Neural cell (in vitro differentiated cells): ENCODE measurements at regions not wholly inside any gene's neighbourhood (a gene's known extent, or its start where the extent isn't known, plus 50 kb on each side); places are given as distances from the start of the nearest gene placed in this dataset.

Experiments used
- H2AFZ ChIP-seq: fragments of 200-600, 300-800 bp; sonication (generic), shearing (Covaris generic); 2 replicates; pipeline ENCODE4 v1.6.0; 2014; ENCODE audit warnings: low read depth, mild to moderate bottlenecking, antibody characterized with exemption, low read length, moderate library complexity
- H3F3A ChIP-seq: fragments of 200-600 bp; shearing (Covaris generic); 2 replicates; pipeline ENCODE4 v1.6.1; 2016; ENCODE audit warnings: mild to moderate bottlenecking, moderate library complexity, mixed read lengths, antibody characterized with exemption, low read length; ENCODE audit not compliant: insufficient read depth, poor library complexity, severe bottlenecking
- H3K27ac ChIP-seq: fragments of 200-600, 300-800 bp; sonication (generic), shearing (Covaris generic); 2 replicates; pipeline ENCODE4 v1.5.1; 2014; ENCODE audit warnings: mild to moderate bottlenecking, low read length, moderate library complexity
- H3K27me3 ChIP-seq: fragments of 300-800, 200-600 bp; sonication (generic), shearing (Covaris generic); 2 replicates; pipeline ENCODE4 v1.6.0; 2014; ENCODE audit warnings: mild to moderate bottlenecking, low read depth, low read length, moderate library complexity; ENCODE audit not compliant: insufficient read depth
- H3K36me3 ChIP-seq: fragments of 300-800, 200-600 bp; sonication (generic), shearing (Covaris generic); 2 replicates; pipeline ENCODE4 v1.5.1; 2014; ENCODE audit warnings: mild to moderate bottlenecking, antibody characterized with exemption, low read length, moderate library complexity; ENCODE audit not compliant: insufficient read depth
- H3K4me2 ChIP-seq: fragments of 300-800, 200-600 bp; sonication (generic), shearing (Covaris generic); 2 replicates; pipeline ENCODE4 v1.6.0; 2014; ENCODE audit warnings: mild to moderate bottlenecking, low read length
- H3K4me3 ChIP-seq: fragments of 300-800, 200-600 bp; sonication (generic), shearing (Covaris generic); 2 replicates; pipeline ENCODE4 v1.5.1; 2014; ENCODE audit warnings: mild to moderate bottlenecking, low read length, moderate library complexity
- H3K79me2 ChIP-seq: fragments of 200-600 bp; shearing (Covaris generic); replicated peaks from 2 replicates; pipeline ENCODE4 v1.6.0; 2014; ENCODE audit warnings: mild to moderate bottlenecking, low read length, moderate library complexity; ENCODE audit not compliant: insufficient read depth
- H3K9ac ChIP-seq: fragments of 300-800, 200-600 bp; sonication (generic), shearing (Covaris generic); 2 replicates; pipeline ENCODE4 v1.6.1; 2016; ENCODE audit warnings: mild to moderate bottlenecking, low read length, mixed read lengths
- H3K9me2 ChIP-seq: fragments of 200-600 bp; shearing (Covaris generic); 2 replicates; pipeline ENCODE4 v1.6.1; 2016; ENCODE audit warnings: mild to moderate bottlenecking, low read length, mixed read lengths; ENCODE audit not compliant: insufficient read depth
- H3K9me3 ChIP-seq: fragments of 200-600, 300-800 bp; sonication (generic), shearing (Covaris generic); 2 replicates; pipeline ENCODE4 v1.6.1; 2016; ENCODE audit warnings: mild to moderate bottlenecking, mixed run types, low read length, moderate library complexity, mixed read lengths
- H4K20me1 ChIP-seq: fragments of 200-600 bp; shearing (Covaris generic); 2 replicates; pipeline ENCODE4 v1.6.1; 2016; ENCODE audit warnings: mild to moderate bottlenecking, mixed run types; ENCODE audit not compliant: insufficient read depth
- CTCF ChIP-seq: fragments of 450-650 bp; IDR thresholded peaks from 2 replicates; pipeline ENCODE4 v1.5.1; 2014; ENCODE audit warnings: antibody characterized with exemption, mild to moderate bottlenecking, moderate library complexity; ENCODE audit not compliant: poor library complexity, severe bottlenecking
- EP300 ChIP-seq: fragments of 450-650 bp; conservative IDR thresholded peaks from 2 replicates; pipeline ENCODE4 v1.6.1; 2014; ENCODE audit warnings: antibody characterized with exemption, mild to moderate bottlenecking, moderate library complexity; ENCODE audit not compliant: poor library complexity, severe bottlenecking
- EZH2 ChIP-seq: fragments of 200-600, 300-800 bp; shearing (Covaris generic), sonication (generic); IDR thresholded peaks from 2 replicates; pipeline ENCODE4 v1.6.1; 2014; ENCODE audit warnings: antibody characterized with exemption, low read length, borderline replicate concordance, mild to moderate bottlenecking; ENCODE audit not compliant: insufficient read depth, poor library complexity, severe bottlenecking
- MXI1 ChIP-seq: fragments of 450-650 bp; conservative IDR thresholded peaks from 2 replicates; pipeline ENCODE4 v1.6.1; 2014; ENCODE audit warnings: antibody characterized with exemption, mild to moderate bottlenecking; ENCODE audit not compliant: poor library complexity, severe bottlenecking
- POLR2AphosphoS5 ChIP-seq: IDR thresholded peaks from 2 replicates; pipeline ENCODE4 v1.6.1; 2012
- RAD21 ChIP-seq: fragments of 450-650 bp; conservative IDR thresholded peaks from 2 replicates; pipeline ENCODE4 v1.6.1; 2014; ENCODE audit warnings: antibody characterized with exemption, mild to moderate bottlenecking, moderate library complexity
- SMC3 ChIP-seq: fragments of 450-650 bp; conservative IDR thresholded peaks from 2 replicates; pipeline ENCODE4 v1.6.1; 2014; ENCODE audit warnings: antibody characterized with exemption, mild to moderate bottlenecking, moderate library complexity; ENCODE audit not compliant: poor library complexity
- TAF1 ChIP-seq: IDR thresholded peaks from 2 replicates; pipeline ENCODE4 v1.6.1; 2012; ENCODE audit warnings: low read depth
- TF ChIP-seq, protein P1 (sequence below): IDR thresholded peaks from 2 replicates; pipeline ENCODE4 v1.6.1; 2012; ENCODE audit warnings: borderline replicate concordance

DNA sequence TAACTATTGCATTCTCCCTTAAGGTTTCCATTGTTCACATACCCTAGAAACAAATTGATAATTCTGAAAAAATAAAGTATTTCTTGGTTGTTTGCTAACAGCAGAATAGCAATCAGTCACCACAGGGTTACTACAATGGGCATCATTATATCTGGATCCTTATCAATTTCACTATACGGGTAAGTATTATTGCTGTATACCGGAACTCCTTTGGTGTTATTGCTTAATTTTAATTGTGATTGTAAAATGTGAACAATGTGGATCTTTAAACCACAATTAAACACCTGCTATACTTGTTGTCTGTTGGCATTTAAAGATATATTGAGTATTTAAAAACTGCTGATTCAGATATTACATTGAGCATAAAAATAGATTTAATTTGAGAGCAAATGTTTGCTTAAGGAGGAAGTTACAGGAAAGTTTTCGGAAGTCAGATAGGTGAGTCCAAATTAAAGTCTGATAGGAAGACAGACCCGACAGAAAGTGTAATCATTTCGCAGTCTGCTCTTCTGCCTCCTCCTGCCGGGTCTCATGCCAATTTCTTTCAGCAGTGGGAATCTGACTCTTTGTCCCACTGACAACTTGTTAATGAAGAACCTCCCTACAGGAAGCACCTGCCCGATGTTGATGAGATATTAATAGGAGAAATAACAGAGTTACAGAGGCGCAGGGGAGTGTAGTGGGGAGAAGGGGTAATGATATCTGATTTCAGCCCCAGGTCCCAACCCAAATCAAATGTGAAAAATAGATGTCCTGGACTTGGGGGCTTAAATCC lies 169.7 kb upstream of the TBC1D5 start:
- no peak overlapping the region for H2AFZ ChIP-seq

GRCh38 chr3:17910922-17911321 lies 168.5 kb upstream of the TBC1D5 start:
- Histone ChIP-seq H3F3A (no peaks in the 10 kb centered on the region), H3K9me2 (no peaks in the 10 kb centered on the region), H3K36me3 (no peaks in the 10 kb centered on the region), H3K27ac (no peak overlapping the region), H4K20me1 (no peaks in the 10 kb centered on the region), H3K79me2 (no peaks in the 10 kb centered on the region), H3K27me3 (no peaks in the 10 kb centered on the region), H3K9ac (no peak overlapping the region), H2AFZ (no peak overlapping the region), H3K4me2 (no peak overlapping the region), H3K4me3 (no peak overlapping the region), H3K9me3 (no peaks in the 10 kb centered on the region)
- TF ChIP-seq RAD21 (no peak), CTCF (no peak), EZH2 (no peak), SMC3 (no peak), POLR2AphosphoS5 (no peak), MXI1 (no peak), EP300 (no peak), TAF1 (no peak)
- TF ChIP-seq, protein P1, sequence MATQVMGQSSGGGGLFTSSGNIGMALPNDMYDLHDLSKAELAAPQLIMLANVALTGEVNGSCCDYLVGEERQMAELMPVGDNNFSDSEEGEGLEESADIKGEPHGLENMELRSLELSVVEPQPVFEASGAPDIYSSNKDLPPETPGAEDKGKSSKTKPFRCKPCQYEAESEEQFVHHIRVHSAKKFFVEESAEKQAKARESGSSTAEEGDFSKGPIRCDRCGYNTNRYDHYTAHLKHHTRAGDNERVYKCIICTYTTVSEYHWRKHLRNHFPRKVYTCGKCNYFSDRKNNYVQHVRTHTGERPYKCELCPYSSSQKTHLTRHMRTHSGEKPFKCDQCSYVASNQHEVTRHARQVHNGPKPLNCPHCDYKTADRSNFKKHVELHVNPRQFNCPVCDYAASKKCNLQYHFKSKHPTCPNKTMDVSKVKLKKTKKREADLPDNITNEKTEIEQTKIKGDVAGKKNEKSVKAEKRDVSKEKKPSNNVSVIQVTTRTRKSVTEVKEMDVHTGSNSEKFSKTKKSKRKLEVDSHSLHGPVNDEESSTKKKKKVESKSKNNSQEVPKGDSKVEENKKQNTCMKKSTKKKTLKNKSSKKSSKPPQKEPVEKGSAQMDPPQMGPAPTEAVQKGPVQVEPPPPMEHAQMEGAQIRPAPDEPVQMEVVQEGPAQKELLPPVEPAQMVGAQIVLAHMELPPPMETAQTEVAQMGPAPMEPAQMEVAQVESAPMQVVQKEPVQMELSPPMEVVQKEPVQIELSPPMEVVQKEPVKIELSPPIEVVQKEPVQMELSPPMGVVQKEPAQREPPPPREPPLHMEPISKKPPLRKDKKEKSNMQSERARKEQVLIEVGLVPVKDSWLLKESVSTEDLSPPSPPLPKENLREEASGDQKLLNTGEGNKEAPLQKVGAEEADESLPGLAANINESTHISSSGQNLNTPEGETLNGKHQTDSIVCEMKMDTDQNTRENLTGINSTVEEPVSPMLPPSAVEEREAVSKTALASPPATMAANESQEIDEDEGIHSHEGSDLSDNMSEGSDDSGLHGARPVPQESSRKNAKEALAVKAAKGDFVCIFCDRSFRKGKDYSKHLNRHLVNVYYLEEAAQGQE = no peak

More for the DNA sequence above, 169.7 kb upstream of the TBC1D5 start:
- Histone ChIP-seq H3K9me3 (no peaks in the 10 kb centered on the region), H3K27me3 (no peaks in the 10 kb centered on the region), H3K9me2 (no peaks in the 10 kb centered on the region), H3K79me2 (no peaks in the 10 kb centered on the region), H3K36me3 (no peaks in the 10 kb centered on the region), H3K9ac (no peak overlapping the region), H3K4me2 (no peak overlapping the region), H3K27ac (no peak overlapping the region), H3F3A (no peaks in the 10 kb centered on the region), H4K20me1 (no peaks in the 10 kb centered on the region), H3K4me3 (no peak overlapping the region)
- TF ChIP-seq TAF1 (no peak), RAD21 (no peak), EZH2 (no peak)
- TF ChIP-seq, protein P1 = no peak
